Esophagus muscularis mucosa (tissue), 3 donors: ENCODE measurements at regions not wholly inside any gene's neighbourhood (a gene's known extent, or its start where the extent isn't known, plus 50 kb on each side); places are given as distances from the start of the nearest gene placed in this dataset.

ENCODE experiments used
- CTCF ChIP-seq, 3 experiments: fragments of 200-600 bp in 2 of 3; fragments of 450-650 bp in 1 of 3; sonication (generic) in 2 of 3; IDR thresholded peaks; one replicate each; pipeline ENCODE4 v1.5.1; 2017 to 2019; ENCODE audit warnings: antibody characterized with exemption in 3 of 3, mild to moderate bottlenecking in 2 of 3, moderate library complexity in 1 of 3
- POLR2A ChIP-seq: fragments of 450-650 bp; IDR thresholded peaks from one replicate; pipeline ENCODE4 v1.6.1; 2017; ENCODE audit warnings: antibody characterized with exemption, moderate library complexity, mild to moderate bottlenecking, low read depth
- POLR2AphosphoS5 ChIP-seq, 2 donors: sonication (generic); formaldehyde crosslinking; IDR thresholded peaks; one replicate each; pipeline ENCODE4 v1.6.1; 2017; ENCODE audit warnings: antibody characterized with exemption in 2 of 2

- no peak for TF ChIP-seq CTCF (IDR thresholded peaks at IDR 0.05)
- TF ChIP-seq POLR2A: no peak
- TF ChIP-seq POLR2AphosphoS5 (IDR thresholded peaks at IDR 0.05): no peak
Measured at GRCh38 chr16:86818671-86819532, 240.6 kb downstream of the FOXL1 start.
